ENCODE measurements at regions not wholly inside any gene's neighbourhood (a gene's known extent, or its start where the extent isn't known, plus 50 kb on each side); places are given as distances from the start of the nearest gene placed in this dataset.

DNA sequence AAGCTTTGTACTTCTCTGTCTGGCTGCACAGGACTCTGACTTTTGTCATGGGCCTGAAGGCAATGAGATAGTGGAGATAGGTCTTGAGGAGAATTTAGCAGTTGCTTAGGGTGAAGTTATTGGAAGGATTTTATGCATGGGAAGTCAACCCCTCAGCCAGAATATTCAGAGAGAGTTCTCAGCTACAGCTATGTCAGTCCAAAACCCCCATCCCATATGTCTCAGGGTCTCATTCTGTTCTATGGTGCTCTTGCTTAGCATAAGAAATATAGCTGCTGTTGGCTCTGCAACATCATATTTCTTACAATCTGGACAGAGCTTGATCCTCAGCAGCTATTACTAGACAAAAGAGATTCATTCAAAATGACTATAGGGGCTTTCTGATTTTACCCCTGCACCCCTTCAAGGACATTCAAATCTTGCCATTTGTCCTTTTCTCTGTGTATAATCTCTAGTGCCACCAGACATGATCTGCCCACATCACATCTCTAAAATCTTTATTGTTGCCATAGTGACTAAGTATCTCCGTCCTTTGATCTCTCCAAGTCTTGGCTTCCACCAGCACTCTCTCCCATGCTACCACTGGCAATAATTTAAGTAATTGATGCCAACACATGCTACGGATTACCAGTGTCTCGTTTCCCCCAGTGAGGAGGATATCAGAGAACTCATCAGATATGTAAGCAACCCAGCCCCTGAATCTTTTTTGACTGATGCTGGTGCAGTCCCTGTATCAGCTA is 327.1 kb upstream of the ISX start:
- TF ChIP-seq, protein P1, sequence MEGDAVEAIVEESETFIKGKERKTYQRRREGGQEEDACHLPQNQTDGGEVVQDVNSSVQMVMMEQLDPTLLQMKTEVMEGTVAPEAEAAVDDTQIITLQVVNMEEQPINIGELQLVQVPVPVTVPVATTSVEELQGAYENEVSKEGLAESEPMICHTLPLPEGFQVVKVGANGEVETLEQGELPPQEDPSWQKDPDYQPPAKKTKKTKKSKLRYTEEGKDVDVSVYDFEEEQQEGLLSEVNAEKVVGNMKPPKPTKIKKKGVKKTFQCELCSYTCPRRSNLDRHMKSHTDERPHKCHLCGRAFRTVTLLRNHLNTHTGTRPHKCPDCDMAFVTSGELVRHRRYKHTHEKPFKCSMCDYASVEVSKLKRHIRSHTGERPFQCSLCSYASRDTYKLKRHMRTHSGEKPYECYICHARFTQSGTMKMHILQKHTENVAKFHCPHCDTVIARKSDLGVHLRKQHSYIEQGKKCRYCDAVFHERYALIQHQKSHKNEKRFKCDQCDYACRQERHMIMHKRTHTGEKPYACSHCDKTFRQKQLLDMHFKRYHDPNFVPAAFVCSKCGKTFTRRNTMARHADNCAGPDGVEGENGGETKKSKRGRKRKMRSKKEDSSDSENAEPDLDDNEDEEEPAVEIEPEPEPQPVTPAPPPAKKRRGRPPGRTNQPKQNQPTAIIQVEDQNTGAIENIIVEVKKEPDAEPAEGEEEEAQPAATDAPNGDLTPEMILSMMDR (IDR thresholded peaks at IDR 0.05): no peak
- TF ChIP-seq EP300 (IDR thresholded peaks at IDR 0.05): no peak
- TF ChIP-seq POLR2A (IDR thresholded peaks at IDR 0.05): no peak

Data from ovary (tissue), 3 donors.